ENCODE measurements at regions not wholly inside any gene's neighbourhood (a gene's known extent, or its start where the extent isn't known, plus 50 kb on each side); places are given as distances from the start of the nearest gene placed in this dataset.
A peak's percentile ranks its signal among the peaks of the same experiment; 100 is the strongest.
"Not testable (repeated sequence)": the region's sequence is repeated elsewhere in the genome, so short reads cannot be mapped to it uniquely, and the experiment has no call there.

DNA sequence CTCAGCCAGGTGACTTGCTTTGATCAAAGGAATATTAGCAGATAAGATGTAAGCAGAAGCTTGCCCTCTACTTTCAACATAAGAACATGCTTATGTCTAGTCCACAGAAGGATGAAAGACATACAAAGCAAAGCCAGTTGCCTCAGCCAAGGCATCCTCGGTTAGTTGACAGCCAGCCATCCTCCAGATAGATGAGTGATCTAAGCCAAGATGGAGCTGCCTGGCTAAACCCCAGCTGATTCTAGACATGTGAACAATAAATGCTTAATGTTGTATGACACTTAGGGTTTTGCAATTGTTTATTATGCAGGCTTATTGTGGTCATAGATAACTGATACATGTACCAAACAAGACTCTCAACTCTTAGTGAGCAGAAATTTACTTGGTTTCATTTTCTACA, 157.6 kb upstream of the TMTC2 start:
- DNase-seq = no peak

- no peak for DNase-seq
Measured at GRCh38 chr12:82529954-82530353, 156.8 kb upstream of the TMTC2 start.

- no peak for DNase-seq
Measured at GRCh38 chr12:82530394-82530793, 156.3 kb upstream of the TMTC2 start.

DNA sequence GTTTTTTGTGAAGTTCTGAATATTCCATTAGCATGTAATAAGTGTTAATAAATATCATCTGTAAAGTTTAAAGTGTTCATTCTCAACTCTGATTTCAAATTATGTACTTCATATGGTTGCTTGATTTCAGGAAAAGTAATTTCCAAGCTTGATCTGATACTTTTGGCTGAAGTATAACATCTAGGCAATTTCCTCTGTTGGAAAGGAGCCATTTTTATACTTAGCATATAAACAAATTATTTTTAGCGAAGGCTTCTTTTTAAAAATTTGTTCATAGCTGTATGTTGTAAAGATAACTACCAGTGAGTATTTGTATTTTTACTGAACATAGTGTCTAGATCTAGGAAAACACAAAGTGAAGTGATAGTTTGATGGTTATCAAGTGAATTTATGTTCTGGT, 153.4 kb upstream of the TMTC2 start:
- DNase-seq = no peak

- no peak for DNase-seq
Measured at GRCh38 chr12:82537436-82537835, 149.3 kb upstream of the TMTC2 start.

GRCh38 chr12:82554529-82554928, 132.2 kb upstream of the TMTC2 start:
- no peak for DNase-seq

DNA sequence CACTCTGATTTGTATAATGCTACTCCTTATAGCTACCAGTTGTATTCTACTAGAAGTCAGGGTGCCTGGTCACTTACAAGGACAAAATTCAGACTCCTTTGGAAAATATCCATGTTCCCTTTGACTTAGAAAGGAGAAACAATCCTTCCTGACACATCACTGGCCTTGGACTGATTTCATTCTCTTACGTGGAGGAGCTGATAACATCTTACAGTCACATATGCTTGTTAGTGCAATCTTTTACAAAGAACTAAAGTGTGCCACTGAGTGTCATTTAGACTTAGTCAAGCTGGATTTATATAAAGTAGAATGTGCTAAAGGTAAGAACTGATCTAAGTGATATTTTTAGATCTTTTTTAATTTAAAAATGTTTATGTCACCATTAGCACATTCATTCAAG, 131.0 kb upstream of the TMTC2 start:
- DNase-seq = no peak

DNA sequence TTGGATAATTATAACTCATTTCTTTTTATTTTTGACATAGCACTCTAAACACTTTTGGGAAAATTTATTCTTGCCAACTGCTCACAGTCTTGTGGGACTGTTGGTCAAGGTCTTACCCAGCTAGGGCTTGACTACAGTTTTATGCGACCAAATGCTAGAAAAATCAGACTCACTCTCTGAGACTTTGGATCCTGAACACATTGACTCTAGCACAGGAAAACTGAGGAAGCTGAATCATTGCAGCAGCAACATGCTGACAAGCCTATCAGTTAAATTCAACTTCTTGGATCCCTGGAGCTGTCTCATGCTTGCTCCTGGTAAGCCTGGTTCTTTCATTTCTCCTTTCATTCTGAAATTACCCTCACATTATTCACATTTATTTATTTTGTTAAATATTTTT, 120.7 kb upstream of the TMTC2 start:
- DNase-seq = no peak

- no peak for DNase-seq
Measured at GRCh38 chr12:82567688-82568087, 119.0 kb upstream of the TMTC2 start.

DNA sequence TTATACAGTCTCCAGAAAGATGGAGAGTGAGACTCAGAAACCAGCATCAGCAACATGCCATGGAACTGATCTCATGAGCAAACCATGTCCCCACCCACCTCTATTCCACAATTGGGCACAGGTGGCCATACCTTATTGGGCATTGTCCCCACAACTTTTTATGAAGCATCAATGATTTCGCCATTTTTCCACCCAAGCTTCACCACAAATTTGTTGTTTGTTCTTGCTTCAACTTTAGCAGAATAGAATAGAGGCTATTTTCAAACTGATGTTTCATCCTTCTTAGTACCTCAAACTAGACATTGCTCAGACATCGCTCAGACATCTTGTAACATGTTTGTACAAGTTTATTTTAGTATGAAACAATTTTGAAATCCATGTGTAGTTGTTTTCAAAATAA, 112.5 kb upstream of the TMTC2 start:
- no peak for DNase-seq

DNA sequence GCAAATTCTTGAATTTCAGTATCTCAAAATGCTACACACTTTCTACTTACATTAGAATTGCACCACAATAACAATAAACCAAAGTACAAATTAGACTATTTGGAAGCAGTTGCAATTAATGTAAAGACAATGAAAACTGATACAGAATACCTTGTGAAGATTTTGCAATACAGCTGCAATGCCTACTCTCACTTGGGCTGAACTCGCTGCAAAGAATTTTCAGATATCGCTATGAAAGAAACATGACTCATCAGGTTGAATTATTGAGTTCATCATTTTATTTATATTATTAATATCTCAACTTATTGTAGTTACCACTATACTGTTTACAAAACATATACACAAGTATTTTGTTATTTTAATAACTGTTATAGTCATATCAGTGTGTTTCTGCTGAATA, 108.0 kb upstream of the TMTC2 start:
- no peak for DNase-seq

DNA sequence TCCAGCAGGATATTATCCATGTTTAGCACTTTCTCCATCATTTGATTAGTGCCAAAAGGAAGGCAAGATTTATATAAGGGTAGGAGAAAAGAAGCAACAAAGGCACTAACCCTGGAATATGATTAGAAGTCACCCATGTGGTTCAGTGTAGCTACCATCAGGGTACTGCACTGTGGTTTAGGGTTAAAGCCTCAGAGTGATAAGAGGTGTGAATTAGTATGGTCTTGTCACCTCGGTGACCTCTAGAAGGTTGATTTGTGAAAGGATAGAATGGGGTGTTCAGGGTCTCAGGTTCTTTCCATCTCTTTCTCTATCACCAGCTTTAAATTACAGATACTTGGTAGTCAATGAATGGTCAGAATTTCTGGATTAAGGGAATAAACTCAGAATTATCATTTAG, 103.0 kb upstream of the TMTC2 start:
- DNase-seq = no peak

- peak in 1 of 3 experiments; percentile 15 for DNase-seq
Measured at GRCh38 chr12:82593143-82593542, 93.6 kb upstream of the TMTC2 start.

GRCh38 chr12:82593901-82594396, 92.8 kb upstream of the TMTC2 start:
- DNase-seq = peak; percentile 26 to 78 (median 65)

DNA sequence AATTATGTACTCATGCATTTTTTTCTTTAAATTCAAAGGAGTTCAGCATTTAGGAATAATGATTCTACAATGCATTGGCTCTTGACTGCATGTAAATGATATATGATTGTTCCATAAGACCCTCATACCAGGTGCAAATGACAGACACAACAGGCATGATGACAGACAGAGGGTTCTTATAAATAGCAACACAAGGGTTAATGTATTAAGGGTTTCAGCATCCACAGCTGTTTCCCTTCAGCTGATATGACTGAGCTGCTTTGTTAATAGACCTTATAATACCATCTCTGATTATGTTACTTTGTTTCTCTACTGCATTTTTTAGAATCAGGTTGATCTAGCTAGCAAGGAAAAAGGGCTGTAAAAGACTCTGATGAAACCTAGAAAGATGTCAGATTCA, 90.8 kb upstream of the TMTC2 start:
- peak in 2 of 3 experiments; percentile 46 to 80 for DNase-seq

DNA sequence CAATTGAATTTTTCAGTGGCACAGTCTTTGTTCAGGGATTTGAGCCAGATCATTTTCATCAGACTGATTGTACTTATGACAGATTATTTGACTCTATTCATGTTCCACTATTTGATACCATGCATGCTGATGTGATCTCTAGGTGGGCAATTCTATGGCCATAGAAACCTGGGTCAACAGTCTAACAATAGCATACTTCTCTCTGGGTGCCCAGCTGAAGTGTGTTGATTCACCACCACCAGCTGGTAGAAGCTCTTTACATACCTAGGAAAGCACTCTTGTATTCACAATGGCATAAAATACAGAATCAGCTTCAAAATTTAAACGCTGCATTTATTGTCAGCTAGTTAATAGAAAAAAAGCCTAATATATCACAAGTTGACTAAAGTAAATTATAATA, 90.2 kb upstream of the TMTC2 start:
- peak; percentile 76 to 95 (median 90) for DNase-seq

DNA sequence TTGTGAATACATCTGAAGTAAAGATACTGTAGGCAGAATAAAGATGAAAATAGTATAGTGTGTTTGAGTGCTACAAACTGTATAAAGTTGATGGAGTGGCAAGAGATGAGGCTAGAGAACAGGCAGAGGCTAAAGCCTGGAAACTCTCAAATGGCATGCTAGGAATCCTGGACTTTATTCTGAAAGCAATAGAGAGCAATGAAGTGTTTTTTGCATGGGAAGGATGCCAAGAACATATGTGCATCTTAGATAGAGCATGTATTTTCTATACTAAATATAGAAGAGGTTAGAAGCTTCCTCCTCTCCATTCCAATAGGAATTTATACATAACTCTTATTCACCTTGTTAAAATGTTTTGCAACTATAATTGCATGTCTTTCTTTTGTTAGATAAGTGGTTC, 86.3 kb upstream of the TMTC2 start:
- peak in 1 of 3 experiments; percentile 81 for DNase-seq

DNA sequence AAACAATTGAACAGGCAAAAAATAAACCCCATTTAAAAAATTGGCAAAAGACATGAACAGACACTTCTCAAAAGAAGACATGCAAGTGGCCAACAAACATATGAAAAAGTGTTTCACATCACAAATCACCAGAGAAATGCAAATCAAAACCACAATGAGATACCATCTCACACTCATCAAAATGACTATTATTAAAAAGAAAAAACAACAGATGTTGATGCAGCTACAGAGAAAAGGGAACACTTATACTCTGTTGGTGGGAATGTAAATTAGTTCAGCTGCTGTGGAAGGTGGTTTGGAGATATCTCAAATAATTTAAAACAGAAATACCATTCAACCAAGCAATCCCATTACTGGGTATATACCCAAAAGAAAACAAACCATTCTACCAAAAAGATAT, 83.1 kb upstream of the TMTC2 start:
- DNase-seq = not testable (repeated sequence)

GRCh38 chr12:82605115-82605514, 81.6 kb upstream of the TMTC2 start:
- DNase-seq = no peak

DNA sequence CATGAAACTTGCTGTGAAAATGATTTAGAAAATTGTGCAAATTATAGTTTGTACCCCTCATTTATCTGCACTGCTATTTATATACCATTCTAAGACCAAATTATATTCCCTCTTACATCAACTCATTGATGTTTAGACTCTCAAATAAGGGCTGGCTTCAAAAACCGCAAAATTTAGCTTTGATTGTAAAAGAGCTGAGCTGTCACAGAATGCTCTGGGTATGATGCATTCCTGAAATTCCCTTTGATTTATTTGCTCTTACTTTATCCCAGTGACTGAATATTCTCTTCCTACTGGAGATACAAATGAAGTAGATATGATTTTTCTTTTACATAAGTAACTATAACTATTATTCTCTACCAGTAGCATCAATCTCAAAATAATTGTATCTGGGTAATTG, 78.0 kb upstream of the TMTC2 start:
- DNase-seq = no peak

DNA sequence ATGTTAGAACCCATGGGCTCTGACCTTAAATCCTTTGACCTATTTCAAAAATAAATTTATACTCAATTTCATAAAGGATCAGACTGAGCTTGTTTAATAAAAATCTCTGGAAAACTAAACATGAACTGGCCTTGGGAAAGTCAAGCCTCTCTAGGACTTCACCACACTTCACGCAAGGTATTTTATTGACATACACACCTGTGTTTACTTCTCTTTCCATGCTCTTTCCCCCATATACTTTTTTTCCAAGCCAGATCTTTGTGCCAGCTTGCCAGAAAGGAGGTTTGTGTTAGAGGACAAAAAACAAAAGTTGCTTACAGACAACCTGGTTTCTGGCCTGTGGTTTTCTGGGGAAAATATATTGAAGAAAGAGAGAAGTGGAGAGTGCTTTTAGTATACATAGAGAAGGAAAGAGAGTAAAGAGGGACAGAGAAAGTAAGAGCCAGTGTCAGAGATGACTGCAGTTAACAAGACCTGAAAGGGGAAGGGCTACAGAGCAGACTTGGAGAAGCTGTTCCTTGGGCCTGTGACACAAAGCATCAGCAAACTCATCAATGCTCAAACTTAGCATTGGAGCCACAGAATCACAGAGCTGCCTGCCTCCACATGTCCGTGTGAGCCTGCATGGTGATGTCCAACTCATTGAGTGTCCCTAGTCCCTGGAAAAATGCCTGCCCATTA, 77.3 kb upstream of the TMTC2 start:
- DNase-seq = no peak

- peak in 1 of 3 experiments; percentile 44 for DNase-seq
Measured at GRCh38 chr12:82619644-82620043, 67.1 kb upstream of the TMTC2 start.

- DNase-seq = no peak
Measured at GRCh38 chr12:82620917-82621316, 65.8 kb upstream of the TMTC2 start.

- DNase-seq = peak; percentile 23 to 58 (median 45)
Measured at GRCh38 chr12:82625523-82625922, 61.2 kb upstream of the TMTC2 start.

- DNase-seq = peak in 2 of 3 experiments; percentile 45 to 60
Measured at GRCh38 chr12:82627799-82628198, 58.9 kb upstream of the TMTC2 start.
